SU-DHL-6 (cell line): ENCODE measurements at regions not wholly inside any gene's neighbourhood (a gene's known extent, or its start where the extent isn't known, plus 50 kb on each side); places are given as distances from the start of the nearest gene placed in this dataset.

Experiments used
- H2AFZ ChIP-seq: fragments of 200-600 bp; sonication (generic); 2 replicates; pipeline ENCODE4 v1.6.1; 2014; ENCODE audit warnings: low read depth, mild to moderate bottlenecking, moderate library complexity, mixed read lengths, antibody characterized with exemption, low read length; ENCODE audit not compliant: severe bottlenecking
- H3F3A ChIP-seq: fragments of 200-600 bp; shearing (Covaris generic); 2 replicates; pipeline ENCODE4 v1.6.0; 2016; ENCODE audit warnings: antibody characterized with exemption, mild to moderate bottlenecking; ENCODE audit not compliant: insufficient read depth
- H3K27ac ChIP-seq: fragments of 200-600 bp; sonication (generic); 2 replicates; pipeline ENCODE4 v1.5.1; 2016; ENCODE audit warnings: low read depth, mild to moderate bottlenecking, low read length, moderate library complexity, mixed read lengths
- H3K27me3 ChIP-seq: fragments of 200-600 bp; sonication (generic), shearing (Covaris generic); 2 replicates; pipeline ENCODE4 v1.6.0; 2014; ENCODE audit warnings: mild to moderate bottlenecking, low read length
- H3K36me3 ChIP-seq: fragments of 200-600 bp; sonication (generic); 2 replicates; pipeline ENCODE4 v1.6.1; 2014; ENCODE audit warnings: mild to moderate bottlenecking, low read length, mixed read lengths
- H3K4me2 ChIP-seq: fragments of 300-600, 200-600 bp; shearing (Covaris generic), sonication (generic); 2 replicates; pipeline ENCODE4 v1.6.0; 2014; ENCODE audit warnings: low read length, low read depth, mild to moderate bottlenecking; ENCODE audit not compliant: poor library complexity, severe bottlenecking
- H3K4me3 ChIP-seq: fragments of 200-600 bp; sonication (generic); 2 replicates; pipeline ENCODE4 v1.5.1; 2014; ENCODE audit warnings: antibody characterized with exemption, low read length, mild to moderate bottlenecking, mixed read lengths; ENCODE audit not compliant: insufficient read depth, poor library complexity, severe bottlenecking
- H3K79me2 ChIP-seq: fragments of 200-600 bp; sonication (generic); 2 replicates; pipeline ENCODE4 v1.6.1; 2014; ENCODE audit warnings: mild to moderate bottlenecking, low read length, moderate library complexity; ENCODE audit not compliant: insufficient read depth
- H3K9ac ChIP-seq: fragments of 200-600 bp; sonication (generic); 2 replicates; pipeline ENCODE4 v1.7.0; 2014; ENCODE audit warnings: mild to moderate bottlenecking, low read length
- H3K9me2 ChIP-seq: fragments of 200-600 bp; sonication (generic); replicated peaks from 2 replicates; pipeline ENCODE4 v1.6.1; 2014; ENCODE audit warnings: low read length; ENCODE audit not compliant: insufficient read depth
- H3K9me3 ChIP-seq: fragments of 200-600 bp; sonication (generic); 2 replicates; pipeline ENCODE4 v1.6.1; 2014; ENCODE audit warnings: low read length, mixed read lengths; ENCODE audit not compliant: insufficient read depth
- H4K20me1 ChIP-seq: fragments of 200-600 bp; sonication (generic); 2 replicates; pipeline ENCODE4 v1.6.1; 2014; ENCODE audit warnings: low read depth, mild to moderate bottlenecking, antibody characterized with exemption, low read length, moderate library complexity, mixed read lengths
- EZH2phosphoT487 ChIP-seq: fragments of 200-600 bp; sonication (generic), shearing (Covaris generic); conservative IDR thresholded peaks from 2 replicates; pipeline ENCODE4 v1.6.1; 2018; ENCODE audit warnings: mild to moderate bottlenecking, antibody characterized with exemption, low read length, moderate library complexity, mixed read lengths
- TF ChIP-seq, protein P1 (sequence below): fragments of 200-600 bp; sonication (generic); IDR thresholded peaks from one replicate; pipeline ENCODE4 v1.5.1; 2017; ENCODE audit warnings: antibody characterized with exemption, mild to moderate bottlenecking, low read length, moderate library complexity; ENCODE audit not compliant: insufficient read depth, poor library complexity, severe bottlenecking

- no peaks in the 10 kb centered on the region for H3K9me3 ChIP-seq
- H3K36me3 ChIP-seq = no peaks in the 10 kb centered on the region
- H3K4me3 ChIP-seq = no peak overlapping the region
- no peaks in the 10 kb centered on the region for H3F3A ChIP-seq
- H3K27ac ChIP-seq = no peak overlapping the region
- TF ChIP-seq, protein P1, sequence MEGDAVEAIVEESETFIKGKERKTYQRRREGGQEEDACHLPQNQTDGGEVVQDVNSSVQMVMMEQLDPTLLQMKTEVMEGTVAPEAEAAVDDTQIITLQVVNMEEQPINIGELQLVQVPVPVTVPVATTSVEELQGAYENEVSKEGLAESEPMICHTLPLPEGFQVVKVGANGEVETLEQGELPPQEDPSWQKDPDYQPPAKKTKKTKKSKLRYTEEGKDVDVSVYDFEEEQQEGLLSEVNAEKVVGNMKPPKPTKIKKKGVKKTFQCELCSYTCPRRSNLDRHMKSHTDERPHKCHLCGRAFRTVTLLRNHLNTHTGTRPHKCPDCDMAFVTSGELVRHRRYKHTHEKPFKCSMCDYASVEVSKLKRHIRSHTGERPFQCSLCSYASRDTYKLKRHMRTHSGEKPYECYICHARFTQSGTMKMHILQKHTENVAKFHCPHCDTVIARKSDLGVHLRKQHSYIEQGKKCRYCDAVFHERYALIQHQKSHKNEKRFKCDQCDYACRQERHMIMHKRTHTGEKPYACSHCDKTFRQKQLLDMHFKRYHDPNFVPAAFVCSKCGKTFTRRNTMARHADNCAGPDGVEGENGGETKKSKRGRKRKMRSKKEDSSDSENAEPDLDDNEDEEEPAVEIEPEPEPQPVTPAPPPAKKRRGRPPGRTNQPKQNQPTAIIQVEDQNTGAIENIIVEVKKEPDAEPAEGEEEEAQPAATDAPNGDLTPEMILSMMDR = no peak
- TF ChIP-seq EZH2phosphoT487 = no peak
- no peak overlapping the region for H3K9ac ChIP-seq
- no peak overlapping the region for H3K4me2 ChIP-seq
- H4K20me1 ChIP-seq = no peaks in the 10 kb centered on the region
- H3K79me2 ChIP-seq = no peaks in the 10 kb centered on the region
- no peaks in the 10 kb centered on the region for H3K27me3 ChIP-seq
- H3K9me2 ChIP-seq = no peaks in the 10 kb centered on the region
- H2AFZ ChIP-seq = no peak overlapping the region
Measured at GRCh38 chr10:111131168-111131799, 54.5 kb downstream of the ADRA2A start.

DNA sequence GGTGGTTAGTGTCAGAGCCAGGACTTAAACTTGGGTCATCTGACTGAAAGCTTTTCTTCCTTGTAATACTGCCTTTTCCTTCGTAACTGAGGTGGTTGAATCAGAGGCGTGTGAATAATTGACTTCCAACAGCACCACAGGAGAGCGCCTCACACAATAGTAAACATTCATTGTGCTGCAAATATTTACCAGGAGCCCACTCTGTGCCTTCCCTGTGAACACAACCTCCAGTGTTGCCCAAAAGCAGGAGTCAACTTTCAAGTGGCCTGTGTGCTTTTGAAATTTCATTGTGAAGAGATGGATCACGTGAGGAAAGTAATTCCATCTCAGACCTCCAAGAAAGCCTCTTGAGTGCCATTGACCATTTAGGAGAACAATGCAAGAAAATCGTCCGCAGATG lies 60.2 kb downstream of the ADRA2A start:
- no peak overlapping the region for H2AFZ ChIP-seq
- H3K4me2 ChIP-seq = no peak overlapping the region
- H3K27me3 ChIP-seq = no peaks in the 10 kb centered on the region
- no peaks in the 10 kb centered on the region for H3K9me2 ChIP-seq
- H3K79me2 ChIP-seq = no peaks in the 10 kb centered on the region
- no peaks in the 10 kb centered on the region for H3K9me3 ChIP-seq
- no peaks in the 10 kb centered on the region for H3F3A ChIP-seq
- no peak overlapping the region for H3K27ac ChIP-seq
- H3K4me3 ChIP-seq = no peak overlapping the region
- no peak overlapping the region for H3K9ac ChIP-seq
- H3K36me3 ChIP-seq = no peaks in the 10 kb centered on the region
- no peaks in the 10 kb centered on the region for H4K20me1 ChIP-seq
- TF ChIP-seq, protein P1 = no peak
- TF ChIP-seq EZH2phosphoT487 = no peak

DNA sequence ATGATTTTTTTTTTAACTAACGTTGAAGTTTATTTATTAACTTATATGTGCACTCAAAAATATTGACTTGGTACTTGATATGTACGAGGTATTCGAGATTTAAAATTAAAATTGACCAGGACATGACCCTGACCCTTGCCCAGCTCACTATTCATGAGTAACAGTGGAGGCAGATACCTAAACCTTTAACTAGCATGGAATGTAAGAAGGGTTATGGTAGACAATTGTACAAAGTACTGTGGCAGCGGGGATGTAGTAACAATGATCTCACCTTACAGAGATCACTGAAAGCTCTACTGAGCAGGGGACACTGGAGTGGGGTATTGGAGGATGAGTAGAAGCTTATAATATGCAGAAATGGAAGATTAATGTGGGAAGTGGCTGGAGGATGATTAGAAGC lies 60.8 kb downstream of the ADRA2A start:
- no peak overlapping the region for H3K4me3 ChIP-seq

More for the DNA sequence above, 60.8 kb downstream of the ADRA2A start:
- Histone ChIP-seq H3F3A (no peaks in the 10 kb centered on the region), H3K27ac (no peak overlapping the region), H4K20me1 (no peaks in the 10 kb centered on the region), H3K9ac (no peak overlapping the region), H3K27me3 (no peaks in the 10 kb centered on the region), H3K79me2 (no peaks in the 10 kb centered on the region), H3K9me3 (no peaks in the 10 kb centered on the region), H3K36me3 (no peaks in the 10 kb centered on the region), H3K4me2 (no peak overlapping the region), H2AFZ (no peak overlapping the region), H3K9me2 (no peaks in the 10 kb centered on the region)
- TF ChIP-seq, protein P1 = no peak
- TF ChIP-seq EZH2phosphoT487 = no peak
